ENCODE measurements at regions not wholly inside any gene's neighbourhood (a gene's known extent, or its start where the extent isn't known, plus 50 kb on each side); places are given as distances from the start of the nearest gene placed in this dataset.

GRCh38 chr16:64700628-64701027, 421.2 kb downstream of the CDH11 start:
- no peak overlapping the region for H3K4me3 ChIP-seq
- TF ChIP-seq POLR2AphosphoS5 (IDR thresholded peaks at IDR 0.05) (no peak), CTCF (IDR thresholded peaks at IDR 0.05) (no peak), EP300 (IDR thresholded peaks at IDR 0.05) (no peak), POLR2A (IDR thresholded peaks at IDR 0.05) (no peak)
- no peak overlapping the region for H3K27ac ChIP-seq
- peaks cover 0 to 14% (median 5%) of the 10 kb centered on the region in 4 donors for H3K9me3 ChIP-seq
- no peak for DNase-seq
- H3K4me1 ChIP-seq = no peaks in the 10 kb centered on the region
- H3K36me3 ChIP-seq = no peaks in the 10 kb centered on the region
- intact Hi-C loops (cut with DNase I; ENCODE audit: low total_unique reads) = no loop called here
- WGBS, 5 donors = 68 to 88% (median 86%) methylated on average over 3 of the region's 3 CpGs; no CpG with 5 or more reads in 1 of the 5 donors
- H3K27me3 ChIP-seq = no peaks in the 10 kb centered on the region

GRCh38 chr16:64696866-64697265, 425.0 kb downstream of the CDH11 start:
- TF ChIP-seq POLR2AphosphoS5 (IDR thresholded peaks at IDR 0.05) = no peak
- TF ChIP-seq POLR2A (IDR thresholded peaks at IDR 0.05) = no peak
- no peak for TF ChIP-seq EP300 (IDR thresholded peaks at IDR 0.05)
- no peak for TF ChIP-seq CTCF (IDR thresholded peaks at IDR 0.05)
- Histone ChIP-seq H3K27ac (no peak overlapping the region), H3K4me3 (no peak overlapping the region), H3K36me3 (no peaks in the 10 kb centered on the region), H3K9me3 (peaks cover 0 to 14% (median 5%) of the 10 kb centered on the region in 4 donors), H3K4me1 (no peaks in the 10 kb centered on the region), H3K27me3 (no peaks in the 10 kb centered on the region)
- no peak for DNase-seq
- 46 to 76% (median 65%) methylated on average over 1 of the region's 1 CpG for WGBS, 5 donors
- intact Hi-C loops (cut with DNase I; ENCODE audit: low total_unique reads) = no loop called here

GRCh38 chr16:64695684-64696083, 426.2 kb downstream of the CDH11 start:
- Histone ChIP-seq H3K9me3 (peaks cover 0 to 5% (median 2%) of the 10 kb centered on the region in 4 donors), H3K27me3 (no peaks in the 10 kb centered on the region), H3K4me1 (no peaks in the 10 kb centered on the region), H3K4me3 (no peak overlapping the region), H3K36me3 (no peaks in the 10 kb centered on the region), H3K27ac (no peak overlapping the region)
- 69 to 86% (median 79%) methylated on average over 4 of the region's 4 CpGs for WGBS, 5 donors
- DNase-seq = no peak
- intact Hi-C loops (cut with DNase I; ENCODE audit: low total_unique reads) = no loop called here
- no peak for TF ChIP-seq CTCF (IDR thresholded peaks at IDR 0.05)
- TF ChIP-seq POLR2AphosphoS5 (IDR thresholded peaks at IDR 0.05) = no peak
- no peak for TF ChIP-seq EP300 (IDR thresholded peaks at IDR 0.05)

GRCh38 chr16:64693946-64694345, 427.9 kb downstream of the CDH11 start:
- no peaks in the 10 kb centered on the region for H3K4me1 ChIP-seq
- no peaks in the 10 kb centered on the region for H3K36me3 ChIP-seq
- intact Hi-C loops (cut with DNase I; ENCODE audit: low total_unique reads) = no loop called here
- H3K27me3 ChIP-seq = no peaks in the 10 kb centered on the region
- TF ChIP-seq EP300 (IDR thresholded peaks at IDR 0.05) (no peak), CTCF (IDR thresholded peaks at IDR 0.05) (no peak), POLR2AphosphoS5 (IDR thresholded peaks at IDR 0.05) (no peak), POLR2A (IDR thresholded peaks at IDR 0.05) (no peak)
- no peak overlapping the region for H3K27ac ChIP-seq
- 69 to 78% (median 73%) methylated on average over 3 of the region's 3 CpGs for WGBS, 5 donors
- no peak for DNase-seq
- H3K9me3 ChIP-seq = peaks cover 0 to 5% (median 0%) of the 10 kb centered on the region in 4 donors
- H3K4me3 ChIP-seq = no peak overlapping the region

Data from stomach (tissue), 8 donors.